Fibroblast of lung (primary cell): ENCODE measurements at regions not wholly inside any gene's neighbourhood (a gene's known extent, or its start where the extent isn't known, plus 50 kb on each side); places are given as distances from the start of the nearest gene placed in this dataset.

Experiments
- DNase-seq, 2 donors: peaks; one replicate each; pipeline versions ENCODE4 v3.0.0 to v3.0.0-alpha.2; 2010; ENCODE audit warnings: low read depth in 2 of 2
- H2AFZ ChIP-seq: 2 replicates; pipeline ENCODE4 v1.5.1; 2012; ENCODE audit warnings: low read length, control low read depth, inconsistent platforms
- H3K27ac ChIP-seq: 2 replicates; pipeline ENCODE4 v1.5.1; 2011; ENCODE audit warnings: low read length, control low read depth; ENCODE audit not compliant: insufficient read depth
- H3K27me3 ChIP-seq: 2 replicates; pipeline ENCODE4 v1.5.1; 2011; ENCODE audit warnings: mild to moderate bottlenecking, low read length; ENCODE audit not compliant: control insufficient read depth, insufficient read depth
- H3K36me3 ChIP-seq: 2 replicates; pipeline ENCODE4 v1.5.1; 2011; ENCODE audit warnings: low read length; ENCODE audit not compliant: control insufficient read depth, insufficient read depth
- H3K4me1 ChIP-seq: 2 replicates; pipeline ENCODE4 v1.5.1; 2011; ENCODE audit warnings: low read length; ENCODE audit not compliant: control insufficient read depth, insufficient read depth; ENCODE audit errors: extremely low read depth
- H3K4me2 ChIP-seq: 2 replicates; pipeline ENCODE4 v1.5.1; 2011; ENCODE audit warnings: low read length, control low read depth; ENCODE audit not compliant: insufficient read depth; ENCODE audit errors: extremely low read depth
- H3K4me3 ChIP-seq, 4 experiments: fragments of 200-600 bp in 1 of 4; sonication (generic) in 1 of 4; replicated peaks in 1 of 4; 2 replicates each; pipeline ENCODE4 v1.5.1; 2011 to 2016; ENCODE audit warnings: low read length in 4 of 4, low read depth in 3 of 4, mild to moderate bottlenecking in 3 of 4, control low read depth in 2 of 4, inconsistent platforms in 1 of 4, mixed read lengths in 1 of 4; ENCODE audit not compliant: insufficient read depth in 1 of 4; ENCODE audit errors: control extremely low read depth in 1 of 4
- H3K79me2 ChIP-seq: 2 replicates; pipeline ENCODE4 v1.5.1; 2012; ENCODE audit warnings: mild to moderate bottlenecking, low read length, inconsistent platforms; ENCODE audit not compliant: control insufficient read depth, insufficient read depth
- H3K9ac ChIP-seq: 2 replicates; pipeline ENCODE4 v1.5.1; 2011; ENCODE audit warnings: mild to moderate bottlenecking, low read length, control low read depth; ENCODE audit not compliant: insufficient read depth
- H3K9me3 ChIP-seq: 2 replicates; pipeline ENCODE4 v1.5.1; 2012; ENCODE audit warnings: low read depth, low read length; ENCODE audit not compliant: control insufficient read depth, insufficient read depth
- H4K20me1 ChIP-seq: 2 replicates; pipeline ENCODE4 v1.5.1; 2011; ENCODE audit warnings: low read length; ENCODE audit not compliant: control insufficient read depth, insufficient read depth; ENCODE audit errors: extremely low read depth
- CTCF ChIP-seq, 2 donors: IDR thresholded peaks in 1 of 2; conservative IDR thresholded peaks in 1 of 2; 1 replicate in 1 of 2; 2 replicates in 1 of 2; pipeline ENCODE4 v1.5.1; 2011 to 2012; ENCODE audit warnings: low read length in 2 of 2, control low read depth in 1 of 2, inconsistent platforms in 1 of 2, low read depth in 1 of 2, mild to moderate bottlenecking in 1 of 2
- EZH2 ChIP-seq: IDR thresholded peaks from 2 replicates; pipeline ENCODE4 v1.5.1; 2012; ENCODE audit warnings: low read length, control low read depth, mild to moderate bottlenecking; ENCODE audit errors: missing control alignments

DNA sequence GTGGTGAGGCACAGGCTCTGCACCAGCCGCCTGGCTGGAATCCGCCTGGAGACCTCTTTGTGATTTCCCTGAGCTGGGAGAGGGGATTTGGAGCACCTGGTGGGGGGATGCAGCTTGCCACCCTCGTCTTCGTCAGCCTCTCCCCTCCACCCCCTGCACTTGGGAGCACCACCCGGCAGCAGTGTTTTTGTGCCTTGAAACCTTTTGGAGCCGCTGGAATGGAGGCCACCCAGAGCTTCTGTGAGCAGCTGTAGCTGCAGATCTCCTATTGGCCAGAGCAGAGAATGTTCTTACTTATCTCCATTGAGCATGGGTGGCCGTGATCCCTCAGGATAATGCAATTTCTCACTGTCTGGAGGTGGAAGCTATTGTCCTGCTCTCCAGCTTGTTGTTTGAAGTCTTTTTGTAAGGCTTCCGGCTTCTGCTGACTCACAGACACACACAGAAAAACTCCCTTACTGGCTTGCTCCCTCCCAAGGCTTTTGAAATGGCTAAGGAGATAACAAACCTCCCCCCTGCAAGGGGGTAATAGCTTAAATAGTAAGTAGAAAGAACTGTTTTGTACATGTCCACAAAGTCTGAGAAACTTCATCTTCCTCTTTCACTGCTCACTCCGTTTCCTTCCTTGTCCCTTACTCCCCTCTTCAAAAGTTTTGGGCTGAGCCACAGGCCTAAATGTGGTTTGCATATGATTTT lies 271.2 kb downstream of the PRL start:
- Histone ChIP-seq H4K20me1 (no peaks in the 10 kb centered on the region), H3K36me3 (no peaks in the 10 kb centered on the region), H3K79me2 (no peaks in the 10 kb centered on the region), H3K27me3 (no peaks in the 10 kb centered on the region), H3K27ac (no peak overlapping the region), H3K9ac (no peak overlapping the region), H3K4me1 (no peaks in the 10 kb centered on the region), H3K4me3 (no peak overlapping the region), H2AFZ (peak overlapping the region; percentile 38), H3K4me2 (no peak overlapping the region), H3K9me3 (no peaks in the 10 kb centered on the region)
- peak; percentile 53 to 99 for DNase-seq
- TF ChIP-seq CTCF (conservative IDR thresholded peaks at IDR 0.05 in 1 of 2, IDR thresholded peaks at IDR 0.05 in 1 of 2; ENCODE audit: low read depth in 1 of 2, low read length in 2 of 2), result no peak
- TF ChIP-seq EZH2, result no peak

- Histone ChIP-seq H3K9me3 (no peaks in the 10 kb centered on the region), H3K27me3 (no peaks in the 10 kb centered on the region), H3K79me2 (no peaks in the 10 kb centered on the region), H2AFZ (peak overlapping the region; percentile 38), H3K9ac (no peak overlapping the region), H3K27ac (no peak overlapping the region), H3K4me1 (no peaks in the 10 kb centered on the region), H4K20me1 (no peaks in the 10 kb centered on the region), H3K4me3 (no peak overlapping the region), H3K4me2 (no peak overlapping the region), H3K36me3 (no peaks in the 10 kb centered on the region)
- peak in 1 of 2 donors; percentile 78 for DNase-seq
- TF ChIP-seq CTCF (conservative IDR thresholded peaks at IDR 0.05 in 1 of 2, IDR thresholded peaks at IDR 0.05 in 1 of 2; ENCODE audit: low read depth in 1 of 2, low read length in 2 of 2) (no peak), EZH2 (no peak)
These were observed 270.6 kb downstream of the PRL start for GRCh38 chr6:22026164-22026678.

DNA sequence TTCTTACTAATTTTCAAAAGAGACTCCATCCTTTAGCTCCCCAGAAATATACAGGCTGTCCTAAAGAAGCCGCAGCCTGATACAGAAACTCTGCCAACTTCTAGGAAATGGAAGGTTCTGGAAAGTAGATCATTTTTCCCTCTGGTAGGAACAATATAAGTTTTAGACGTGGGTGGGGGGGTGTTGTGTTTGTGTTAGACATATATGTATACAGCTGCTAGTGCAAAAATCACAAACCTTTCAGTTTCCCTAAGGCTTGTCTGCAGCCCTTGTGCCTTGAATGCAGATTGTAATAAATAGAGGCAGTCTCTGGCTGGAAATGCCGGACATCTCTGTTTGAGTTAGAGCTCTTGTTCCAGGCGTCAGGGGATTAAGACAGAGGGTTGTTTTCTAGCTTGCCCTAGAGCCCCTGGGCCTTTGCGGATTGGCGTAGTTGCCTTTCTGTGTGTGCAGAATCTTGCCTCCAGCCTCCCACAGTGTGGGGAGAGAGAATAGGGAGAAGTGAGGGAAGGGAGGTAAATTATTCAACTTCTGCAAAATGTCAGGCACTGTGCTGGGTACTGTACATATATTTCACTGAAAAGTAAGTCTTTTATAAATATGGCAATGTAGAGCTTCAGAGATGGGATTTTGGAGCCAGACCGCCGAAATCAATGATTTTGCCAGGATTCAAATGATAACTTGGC lies 269.7 kb downstream of the PRL start:
- Histone ChIP-seq H2AFZ (no peak overlapping the region), H3K4me1 (no peaks in the 10 kb centered on the region), H3K79me2 (no peaks in the 10 kb centered on the region), H3K4me2 (no peak overlapping the region), H3K27ac (no peak overlapping the region), H3K9ac (no peak overlapping the region), H3K36me3 (no peaks in the 10 kb centered on the region), H3K4me3 (no peak overlapping the region), H3K9me3 (no peaks in the 10 kb centered on the region), H4K20me1 (no peaks in the 10 kb centered on the region), H3K27me3 (no peaks in the 10 kb centered on the region)
- no peak for TF ChIP-seq CTCF (conservative IDR thresholded peaks at IDR 0.05 in 1 of 2, IDR thresholded peaks at IDR 0.05 in 1 of 2; ENCODE audit: low read depth in 1 of 2, low read length in 2 of 2)
- no peak for TF ChIP-seq EZH2
- no peak for DNase-seq
